GM18505 (cell line): ENCODE measurements at regions not wholly inside any gene's neighbourhood (a gene's known extent, or its start where the extent isn't known, plus 50 kb on each side); places are given as distances from the start of the nearest gene placed in this dataset.

ENCODE experiments used
- ATAC-seq: cut with Tn5 transposase; IDR thresholded peaks from one replicate; pipeline ENCODE4 v1.9.1; 2021; ENCODE audit not compliant: unreplicated experiment
- POLR2A ChIP-seq: IDR thresholded peaks from 4 replicates; pipeline ENCODE4 v1.6.1; 2011; ENCODE audit warnings: borderline replicate concordance; ENCODE audit not compliant: insufficient read depth, insufficient read length; ENCODE audit errors: extremely low read depth

- ATAC-seq: peak; percentile 53
- no peak for TF ChIP-seq POLR2A
These were observed 52.7 kb upstream of the NCK2 start for GRCh38 chr2:105691947-105692390.

GRCh38 chr2:105690566-105690965, 54.1 kb upstream of the NCK2 start:
- no peak for TF ChIP-seq POLR2A
- ATAC-seq: no peak

- ATAC-seq: no peak
- TF ChIP-seq POLR2A: no peak
These were observed 55.2 kb upstream of the NCK2 start for GRCh38 chr2:105689484-105689883.

GRCh38 chr2:105688946-105689345, 55.8 kb upstream of the NCK2 start:
- no peak for ATAC-seq
- no peak for TF ChIP-seq POLR2A

GRCh38 chr2:105686588-105686987, 58.1 kb upstream of the NCK2 start:
- ATAC-seq: no peak
- no peak for TF ChIP-seq POLR2A

- no peak for TF ChIP-seq POLR2A
- ATAC-seq: no peak
These were observed 61.7 kb upstream of the NCK2 start for GRCh38 chr2:105683011-105683492.

- no peak for ATAC-seq
- TF ChIP-seq POLR2A: no peak
These were observed 62.3 kb upstream of the NCK2 start for GRCh38 chr2:105682401-105682800.

- no peak for ATAC-seq
These were observed 62.8 kb upstream of the NCK2 start for GRCh38 chr2:105681927-105682326.

GRCh38 chr2:105680357-105680756, 64.4 kb upstream of the NCK2 start:
- no peak for ATAC-seq
- TF ChIP-seq POLR2A: no peak

More at GRCh38 chr2:105681927-105682326, 62.8 kb upstream of the NCK2 start:
- no peak for TF ChIP-seq POLR2A

- ATAC-seq: no peak
- no peak for TF ChIP-seq POLR2A
These were observed 66.4 kb upstream of the NCK2 start for GRCh38 chr2:105678346-105678745.

GRCh38 chr2:105677901-105678300, 66.8 kb upstream of the NCK2 start:
- ATAC-seq: no peak
- no peak for TF ChIP-seq POLR2A

- no peak for ATAC-seq
- no peak for TF ChIP-seq POLR2A
These were observed 68.9 kb upstream of the NCK2 start for GRCh38 chr2:105675841-105676240.

GRCh38 chr2:105674859-105675541, 69.7 kb upstream of the NCK2 start:
- ATAC-seq: no peak
- TF ChIP-seq POLR2A: no peak

GRCh38 chr2:105674401-105674800, 70.3 kb upstream of the NCK2 start:
- no peak for TF ChIP-seq POLR2A
- ATAC-seq: no peak

- no peak for ATAC-seq
- TF ChIP-seq POLR2A: no peak
These were observed 73.6 kb upstream of the NCK2 start for GRCh38 chr2:105671156-105671555.

GRCh38 chr2:105669384-105669891, 75.3 kb upstream of the NCK2 start:
- ATAC-seq: no peak
- no peak for TF ChIP-seq POLR2A

GRCh38 chr2:105665480-105665879, 79.2 kb upstream of the NCK2 start:
- no peak for TF ChIP-seq POLR2A
- no peak for ATAC-seq
